Hepatocyte (in vitro differentiated cells): ENCODE measurements at regions not wholly inside any gene's neighbourhood (a gene's known extent, or its start where the extent isn't known, plus 50 kb on each side); places are given as distances from the start of the nearest gene placed in this dataset.

Source experiments
- CTCF ChIP-seq: fragments of 200-600 bp; sonication (generic); IDR thresholded peaks from 2 replicates; pipeline ENCODE4 v1.5.1; 2016; ENCODE audit warnings: antibody characterized with exemption, mild to moderate bottlenecking; ENCODE audit not compliant: poor library complexity
- EZH2 ChIP-seq: fragments of 200-600 bp; sonication (generic); IDR thresholded peaks from 2 replicates; pipeline ENCODE4 v1.6.1; 2016; ENCODE audit warnings: antibody characterized with exemption, mild to moderate bottlenecking, borderline replicate concordance
- EZH2phosphoT487 ChIP-seq: fragments of 200-600 bp; sonication (generic); IDR thresholded peaks from one replicate; pipeline ENCODE4 v1.6.1; 2018; ENCODE audit warnings: antibody characterized with exemption, mild to moderate bottlenecking, low read depth, moderate library complexity; ENCODE audit not compliant: unreplicated experiment, severe bottlenecking

GRCh38 chr19:28846094-28846812 lies 366.7 kb downstream of the UQCRFS1 start:
- TF ChIP-seq EZH2 (no peak), CTCF (no peak), EZH2phosphoT487 (no peak)
